IPS-18a (cell line): ENCODE measurements at regions not wholly inside any gene's neighbourhood (a gene's known extent, or its start where the extent isn't known, plus 50 kb on each side); places are given as distances from the start of the nearest gene placed in this dataset.

Experiments used
- H3K27ac ChIP-seq: one replicate; pipeline ENCODE4 v1.5.1; 2013; ENCODE audit warnings: low read length
- H3K27me3 ChIP-seq: one replicate; pipeline ENCODE4 v1.6.1; 2013; ENCODE audit warnings: mild to moderate bottlenecking, low read length; ENCODE audit not compliant: control insufficient read depth, insufficient read depth
- H3K36me3 ChIP-seq: one replicate; pipeline ENCODE4 v1.6.1; 2013; ENCODE audit warnings: low read depth, low read length; ENCODE audit not compliant: control insufficient read depth
- H3K4me1 ChIP-seq: one replicate; pipeline ENCODE4 v1.6.1; 2013; ENCODE audit warnings: low read depth, low read length; ENCODE audit not compliant: control insufficient read depth
- H3K4me3 ChIP-seq: one replicate; pipeline ENCODE4 v1.5.1; 2013; ENCODE audit warnings: low read length
- H3K9ac ChIP-seq: one replicate; pipeline ENCODE4 v1.6.1; 2013; ENCODE audit warnings: mild to moderate bottlenecking, low read length, moderate library complexity
- H3K9me3 ChIP-seq: one replicate; pipeline ENCODE4 v1.6.1; 2013; ENCODE audit warnings: low read depth, low read length; ENCODE audit not compliant: control insufficient read depth

GRCh38 chr2:145055651-145056050 lies 535.7 kb upstream of the ZEB2 start:
- peaks cover 3% of the 10 kb centered on the region for H3K4me1 ChIP-seq
- H3K9me3 ChIP-seq = no peaks in the 10 kb centered on the region

GRCh38 chr2:145050134-145050533 lies 530.2 kb upstream of the ZEB2 start:
- no peaks in the 10 kb centered on the region for H3K27me3 ChIP-seq
- H3K36me3 ChIP-seq = no peaks in the 10 kb centered on the region
- no peak overlapping the region for H3K4me3 ChIP-seq
- no peak overlapping the region for H3K27ac ChIP-seq
- no peaks in the 10 kb centered on the region for H3K4me1 ChIP-seq
- H3K9me3 ChIP-seq = no peaks in the 10 kb centered on the region
- no peak overlapping the region for H3K9ac ChIP-seq

More at GRCh38 chr2:145055651-145056050, 535.7 kb upstream of the ZEB2 start:
- Histone ChIP-seq H3K27me3 (no peaks in the 10 kb centered on the region), H3K9ac (no peak overlapping the region), H3K27ac (no peak overlapping the region), H3K4me3 (no peak overlapping the region), H3K36me3 (no peaks in the 10 kb centered on the region)

GRCh38 chr2:145049475-145049874 lies 529.6 kb upstream of the ZEB2 start:
- no peaks in the 10 kb centered on the region for H3K36me3 ChIP-seq
- no peak overlapping the region for H3K9ac ChIP-seq
- H3K4me1 ChIP-seq = no peaks in the 10 kb centered on the region
- no peaks in the 10 kb centered on the region for H3K9me3 ChIP-seq
- H3K27me3 ChIP-seq = no peaks in the 10 kb centered on the region
- no peak overlapping the region for H3K4me3 ChIP-seq
- no peak overlapping the region for H3K27ac ChIP-seq

- no peak overlapping the region for H3K27ac ChIP-seq
- no peak overlapping the region for H3K4me3 ChIP-seq
- H3K9me3 ChIP-seq = no peaks in the 10 kb centered on the region
- no peak overlapping the region for H3K9ac ChIP-seq
- H3K27me3 ChIP-seq = no peaks in the 10 kb centered on the region
- no peaks in the 10 kb centered on the region for H3K36me3 ChIP-seq
- H3K4me1 ChIP-seq = no peaks in the 10 kb centered on the region
Observed at GRCh38 chr2:145047554-145047953, 527.6 kb upstream of the ZEB2 start.

DNA sequence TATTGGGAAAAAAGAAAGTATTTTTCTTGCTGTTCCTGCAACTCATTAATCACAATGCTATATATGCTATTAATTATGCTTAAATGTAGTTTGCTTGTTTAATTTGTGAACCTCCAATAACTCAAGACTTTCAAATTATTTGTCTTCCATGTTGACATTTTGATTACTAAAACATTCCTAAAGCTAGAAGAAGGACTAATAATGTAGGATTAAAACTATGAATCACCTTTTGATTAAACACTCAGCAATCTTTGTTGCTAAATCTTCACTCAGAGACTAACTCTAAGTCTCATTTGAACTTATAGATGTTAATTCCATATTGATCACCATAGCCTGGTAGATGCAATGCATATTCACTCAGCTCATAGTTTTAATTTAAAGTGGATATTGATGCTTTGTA lies 524.6 kb upstream of the ZEB2 start:
- H3K4me3 ChIP-seq = no peak overlapping the region
- H3K27me3 ChIP-seq = no peaks in the 10 kb centered on the region
- H3K4me1 ChIP-seq = peaks cover 1% of the 10 kb centered on the region
- no peaks in the 10 kb centered on the region for H3K9me3 ChIP-seq
- H3K36me3 ChIP-seq = no peaks in the 10 kb centered on the region
- H3K9ac ChIP-seq = no peak overlapping the region
- H3K27ac ChIP-seq = no peak overlapping the region

- H3K27ac ChIP-seq = no peak overlapping the region
- H3K4me1 ChIP-seq = peaks cover 5% of the 10 kb centered on the region
- H3K27me3 ChIP-seq = no peaks in the 10 kb centered on the region
- H3K4me3 ChIP-seq = no peak overlapping the region
- H3K9me3 ChIP-seq = no peaks in the 10 kb centered on the region
- H3K9ac ChIP-seq = no peak overlapping the region
- H3K36me3 ChIP-seq = no peaks in the 10 kb centered on the region
Observed at GRCh38 chr2:145043399-145043834, 523.5 kb upstream of the ZEB2 start.

- H3K4me1 ChIP-seq = peaks cover 5% of the 10 kb centered on the region
- no peaks in the 10 kb centered on the region for H3K9me3 ChIP-seq
- no peak overlapping the region for H3K9ac ChIP-seq
- H3K27me3 ChIP-seq = no peaks in the 10 kb centered on the region
- no peak overlapping the region for H3K27ac ChIP-seq
- H3K4me3 ChIP-seq = no peak overlapping the region
- no peaks in the 10 kb centered on the region for H3K36me3 ChIP-seq
Observed at GRCh38 chr2:145041706-145042105, 521.8 kb upstream of the ZEB2 start.

GRCh38 chr2:145040433-145040832 lies 520.5 kb upstream of the ZEB2 start:
- no peak overlapping the region for H3K27ac ChIP-seq
- H3K9me3 ChIP-seq = no peaks in the 10 kb centered on the region
- no peaks in the 10 kb centered on the region for H3K36me3 ChIP-seq
- H3K4me1 ChIP-seq = peaks cover 5% of the 10 kb centered on the region
- no peak overlapping the region for H3K9ac ChIP-seq
- H3K4me3 ChIP-seq = no peak overlapping the region
- H3K27me3 ChIP-seq = no peaks in the 10 kb centered on the region

DNA sequence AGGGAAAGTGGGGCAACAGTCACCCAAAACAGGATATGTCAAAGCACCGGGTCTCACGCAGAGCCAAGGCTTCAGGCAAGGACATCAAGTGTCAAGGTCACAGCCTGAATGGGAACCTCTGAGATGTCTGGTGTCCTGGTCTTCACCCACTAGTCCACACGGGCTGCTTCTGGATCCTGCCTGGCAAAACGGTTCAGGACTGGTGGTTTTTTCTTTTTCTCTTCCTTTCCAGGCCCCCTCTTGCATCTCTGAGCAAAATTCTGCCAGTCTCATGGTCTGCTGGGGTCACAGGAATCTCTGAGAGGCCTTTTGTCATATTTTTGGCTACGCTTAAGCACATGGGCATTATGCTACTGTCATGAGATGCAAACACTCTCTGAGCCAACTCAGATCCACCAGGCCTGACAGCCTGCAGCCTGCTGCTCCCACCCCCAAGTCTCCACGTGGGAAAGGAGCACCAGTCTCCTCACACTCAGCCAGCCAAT lies 518.2 kb upstream of the ZEB2 start:
- no peaks in the 10 kb centered on the region for H3K9me3 ChIP-seq
- H3K27ac ChIP-seq = no peak overlapping the region
- H3K4me1 ChIP-seq = peaks cover 5% of the 10 kb centered on the region
- no peak overlapping the region for H3K4me3 ChIP-seq
- H3K27me3 ChIP-seq = no peaks in the 10 kb centered on the region
- no peak overlapping the region for H3K9ac ChIP-seq
- no peaks in the 10 kb centered on the region for H3K36me3 ChIP-seq

DNA sequence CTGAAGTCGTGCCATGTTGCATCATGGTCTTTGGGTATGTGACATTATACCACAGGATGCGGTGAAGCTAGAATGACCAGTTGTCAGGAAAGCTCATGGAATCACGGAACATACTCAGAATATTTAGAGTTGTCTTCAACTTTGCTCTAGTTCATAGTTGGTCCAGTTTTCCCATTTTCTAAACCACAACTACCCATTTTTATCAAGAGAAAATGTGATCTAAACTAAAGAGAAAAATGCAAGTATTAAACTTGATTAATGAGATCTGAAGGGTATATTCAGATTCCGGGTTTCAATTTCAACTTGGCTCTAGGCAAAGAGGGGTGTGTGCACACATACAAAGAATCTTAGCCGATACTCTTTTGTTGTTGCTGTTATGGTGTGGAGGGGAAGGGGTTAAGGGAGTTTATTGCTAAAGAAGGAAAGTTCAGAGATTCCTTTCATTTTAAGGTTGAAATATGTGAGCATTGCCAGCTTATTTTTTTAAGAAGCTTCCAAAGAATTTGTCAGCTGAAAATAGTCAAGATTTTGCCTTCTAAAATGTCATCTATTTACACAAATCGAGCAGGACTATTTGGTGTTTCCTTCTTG lies 516.6 kb upstream of the ZEB2 start:
- Histone ChIP-seq H3K36me3 (no peaks in the 10 kb centered on the region), H3K9me3 (no peaks in the 10 kb centered on the region), H3K4me3 (no peak overlapping the region), H3K27ac (no peak overlapping the region), H3K27me3 (no peaks in the 10 kb centered on the region), H3K4me1 (peaks cover 9% of the 10 kb centered on the region), H3K9ac (no peak overlapping the region)

DNA sequence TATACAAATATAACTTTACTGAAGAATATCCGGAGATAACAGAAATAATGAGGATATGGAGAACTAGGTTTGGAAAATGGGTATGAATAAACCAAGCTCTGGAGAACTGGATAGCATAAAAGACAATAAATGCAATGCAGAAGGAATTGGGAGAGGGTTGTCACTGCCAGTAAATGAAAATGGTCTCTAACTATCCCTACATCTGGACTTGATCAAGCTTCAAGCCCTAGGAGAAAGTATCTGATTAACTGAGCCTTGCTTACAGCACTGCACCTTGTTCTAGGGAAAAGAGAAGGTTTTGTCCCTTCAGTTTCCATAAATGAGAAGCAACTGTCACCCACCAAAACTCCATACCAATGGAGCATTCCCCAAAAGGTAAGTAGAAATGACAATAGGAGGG lies 514.6 kb upstream of the ZEB2 start:
- H3K9ac ChIP-seq = no peak overlapping the region

GRCh38 chr2:145033438-145033837 lies 513.5 kb upstream of the ZEB2 start:
- Histone ChIP-seq H3K4me3 (no peak overlapping the region), H3K9ac (no peak overlapping the region), H3K9me3 (no peaks in the 10 kb centered on the region), H3K27ac (no peak overlapping the region), H3K27me3 (no peaks in the 10 kb centered on the region), H3K36me3 (no peaks in the 10 kb centered on the region), H3K4me1 (peaks cover 4% of the 10 kb centered on the region)

More for the DNA sequence above, 514.6 kb upstream of the ZEB2 start:
- Histone ChIP-seq H3K36me3 (no peaks in the 10 kb centered on the region), H3K27ac (no peak overlapping the region), H3K27me3 (no peaks in the 10 kb centered on the region), H3K4me1 (peaks cover 8% of the 10 kb centered on the region), H3K4me3 (no peak overlapping the region), H3K9me3 (no peaks in the 10 kb centered on the region)
